ENCODE measurements at regions not wholly inside any gene's neighbourhood (a gene's known extent, or its start where the extent isn't known, plus 50 kb on each side); places are given as distances from the start of the nearest gene placed in this dataset.
"Not testable (repeated sequence)": the region's sequence is repeated elsewhere in the genome, so short reads cannot be mapped to it uniquely, and the experiment has no call there.

DNA sequence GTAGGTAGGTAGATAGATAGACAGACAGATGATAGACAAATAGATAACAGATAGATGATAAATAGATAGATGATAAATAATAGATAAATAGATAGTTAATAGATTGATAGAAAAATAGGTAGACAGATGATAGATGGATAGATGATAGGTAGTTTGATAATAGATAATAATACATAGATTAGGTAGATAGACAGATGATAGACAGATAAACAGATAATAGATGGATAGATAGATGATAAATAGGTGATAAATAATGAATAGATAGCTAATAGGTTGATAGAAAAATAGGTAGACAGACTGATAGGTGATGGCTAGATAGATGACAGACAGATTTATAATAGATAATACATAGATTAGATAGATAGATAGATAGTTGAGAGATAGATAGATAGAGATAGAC, 350.5 kb upstream of the DPP6 start:
- peak; percentile 58 for FAIRE-seq
- DNase-seq (ENCODE audit: low spot score in 2 of 2), result no peak

- FAIRE-seq; DNase-seq (ENCODE audit: low spot score in 2 of 2): not testable (repeated sequence)
Measured at GRCh38 chr7:153723892-153724291, 328.3 kb upstream of the DPP6 start.

GRCh38 chr7:153731504-153731903, 320.7 kb upstream of the DPP6 start:
- not testable (repeated sequence) for FAIRE-seq; DNase-seq (ENCODE audit: low spot score in 2 of 2)

DNA sequence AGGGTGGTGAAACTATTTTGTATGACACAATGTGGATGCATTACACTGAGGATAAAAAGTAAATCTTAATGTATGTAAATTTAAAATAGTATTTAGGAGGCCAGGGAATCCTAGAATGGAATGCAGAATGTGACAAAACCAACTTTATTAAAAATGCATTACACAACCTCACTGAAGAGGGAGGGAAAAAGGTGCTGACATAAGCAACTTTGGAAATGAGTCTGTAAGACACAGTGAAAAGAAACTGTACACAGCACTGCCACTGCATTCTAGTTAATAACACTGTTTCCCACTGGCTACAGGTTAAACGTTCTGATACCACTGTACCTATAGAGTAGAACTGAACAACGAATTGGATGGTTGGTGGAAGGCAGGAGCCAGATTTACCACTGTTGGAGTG, 308.8 kb upstream of the DPP6 start:
- not testable (repeated sequence) for FAIRE-seq

GRCh38 chr7:153747969-153748368, 304.2 kb upstream of the DPP6 start:
- not testable (repeated sequence) for FAIRE-seq; DNase-seq (ENCODE audit: low spot score in 2 of 2)

More for the DNA sequence above, 308.8 kb upstream of the DPP6 start:
- DNase-seq (ENCODE audit: low spot score in 2 of 2), result not testable (repeated sequence)

DNA sequence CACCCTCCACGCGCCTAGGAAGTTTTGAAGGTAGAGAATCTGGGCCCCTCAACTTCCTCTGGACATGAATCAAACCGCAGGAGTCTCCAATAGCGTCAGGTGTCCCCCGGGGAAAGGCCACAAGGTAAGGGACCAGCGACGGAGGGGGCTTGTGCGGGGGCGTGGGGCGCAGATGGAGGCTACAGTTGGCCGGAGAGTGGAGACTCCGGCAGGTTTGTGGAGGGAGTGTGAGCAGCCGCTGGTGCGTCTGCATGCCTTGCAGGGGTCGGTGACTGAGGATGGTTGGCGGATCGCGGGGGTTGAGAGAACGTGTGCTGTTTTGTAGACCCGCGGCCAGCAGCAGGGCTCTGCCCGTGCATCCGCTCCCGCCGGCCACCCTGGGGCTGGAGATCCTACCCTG, 303.3 kb upstream of the DPP6 start:
- not testable (repeated sequence) for DNase-seq (ENCODE audit: low spot score in 2 of 2); FAIRE-seq

DNA sequence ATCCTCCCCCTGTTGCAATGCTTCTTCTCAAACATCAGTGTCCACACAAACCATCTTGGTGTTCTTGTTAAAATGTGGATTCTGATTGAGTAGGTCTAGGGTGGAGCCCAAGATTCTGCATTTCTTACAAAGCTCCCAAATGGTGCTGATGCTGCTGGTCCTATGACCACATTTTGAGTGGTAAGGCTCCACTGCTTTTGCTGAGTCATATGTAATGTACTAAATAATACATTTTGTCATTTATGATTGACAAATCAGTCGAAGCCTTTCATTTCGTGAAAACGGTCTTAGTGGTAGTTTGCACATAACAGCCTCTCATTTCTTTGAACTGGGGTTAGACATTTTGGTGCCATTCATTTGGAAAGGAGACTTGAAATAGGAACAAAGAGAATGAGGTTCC, 286.3 kb upstream of the DPP6 start:
- FAIRE-seq, result not testable (repeated sequence)

GRCh38 chr7:153766926-153767325, 285.3 kb upstream of the DPP6 start:
- DNase-seq (ENCODE audit: low spot score in 2 of 2); FAIRE-seq: not testable (repeated sequence)

More for the DNA sequence above, 286.3 kb upstream of the DPP6 start:
- DNase-seq (ENCODE audit: low spot score in 2 of 2), result not testable (repeated sequence)

- DNase-seq (ENCODE audit: low spot score in 2 of 2) (no peak), FAIRE-seq (peak; percentile 33)
Measured at GRCh38 chr7:153772966-153773365, 279.2 kb upstream of the DPP6 start.

DNA sequence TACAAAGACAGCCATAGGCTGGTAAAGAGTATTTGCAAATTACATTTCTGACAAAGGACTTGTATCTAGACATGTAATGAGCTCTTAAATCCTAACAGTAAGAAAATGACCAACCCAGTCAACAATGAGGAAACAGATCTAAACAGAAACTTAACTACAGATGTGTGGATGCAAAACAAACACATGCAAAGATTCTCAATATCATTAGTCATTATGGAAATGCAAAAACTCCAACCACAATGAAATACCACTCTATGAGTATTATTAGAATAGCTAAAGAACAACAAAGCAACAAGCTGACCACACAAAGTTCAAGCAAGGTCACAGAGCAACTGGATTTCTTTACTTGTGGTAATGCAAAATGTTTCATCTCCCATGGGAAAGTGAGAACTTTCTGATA, 275.3 kb upstream of the DPP6 start:
- not testable (repeated sequence) for FAIRE-seq; DNase-seq (ENCODE audit: low spot score in 2 of 2)

DNA sequence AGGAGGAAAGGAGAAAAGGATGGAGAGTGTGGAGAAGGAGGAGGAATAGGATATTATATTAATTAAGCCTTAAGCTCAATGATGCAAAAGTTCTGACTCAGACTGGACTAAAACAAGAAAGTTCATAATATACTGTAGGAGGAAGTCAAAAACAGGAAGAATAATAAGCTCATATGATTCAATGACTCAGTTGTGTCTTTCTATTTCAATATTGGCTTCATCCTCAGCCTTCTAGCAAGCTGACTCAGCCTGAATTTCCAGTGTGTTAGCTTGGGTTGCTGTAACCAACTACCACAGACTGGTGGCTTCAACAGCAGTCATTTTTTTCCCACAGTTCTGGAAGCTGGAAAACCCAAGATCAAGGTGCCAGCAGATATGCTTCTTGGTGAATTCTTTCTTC, 254.8 kb upstream of the DPP6 start:
- not testable (repeated sequence) for FAIRE-seq; DNase-seq (ENCODE audit: low spot score in 2 of 2)

- DNase-seq (ENCODE audit: low spot score in 2 of 2) (no peak), FAIRE-seq (no peak)
Measured at GRCh38 chr7:153808117-153808516, 244.1 kb upstream of the DPP6 start.

GRCh38 chr7:153829525-153829924, 222.7 kb upstream of the DPP6 start:
- DNase-seq (ENCODE audit: low spot score in 2 of 2) (no peak), FAIRE-seq (no peak)

DNA sequence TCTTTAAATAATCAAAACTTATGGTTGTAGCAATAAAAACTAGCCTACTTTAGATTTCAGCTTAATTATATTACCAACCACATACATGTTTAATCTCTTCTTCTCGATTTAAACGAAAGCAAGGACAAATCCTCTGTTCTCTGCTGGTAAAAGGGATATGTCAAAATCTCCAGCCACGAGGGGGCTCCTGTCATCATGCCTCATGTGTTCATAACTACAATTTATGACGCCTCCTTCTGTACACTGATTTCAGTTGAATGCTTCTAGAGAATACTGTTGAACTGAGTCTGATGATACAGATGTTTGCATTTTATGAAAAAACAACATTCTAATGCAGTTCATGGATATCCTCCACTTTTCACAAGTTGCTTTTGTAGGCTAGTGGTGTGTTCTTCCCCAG, 220.0 kb upstream of the DPP6 start:
- FAIRE-seq (no peak), DNase-seq (ENCODE audit: low spot score in 2 of 2) (no peak)

- DNase-seq (ENCODE audit: low spot score in 2 of 2) (peak in 1 of 2 donors; percentile 9), FAIRE-seq (no peak)
Measured at GRCh38 chr7:153835103-153835502, 217.1 kb upstream of the DPP6 start.

GRCh38 chr7:153835712-153836265, 216.4 kb upstream of the DPP6 start:
- no peak for DNase-seq (ENCODE audit: low spot score in 2 of 2)
- no peak for FAIRE-seq

DNA sequence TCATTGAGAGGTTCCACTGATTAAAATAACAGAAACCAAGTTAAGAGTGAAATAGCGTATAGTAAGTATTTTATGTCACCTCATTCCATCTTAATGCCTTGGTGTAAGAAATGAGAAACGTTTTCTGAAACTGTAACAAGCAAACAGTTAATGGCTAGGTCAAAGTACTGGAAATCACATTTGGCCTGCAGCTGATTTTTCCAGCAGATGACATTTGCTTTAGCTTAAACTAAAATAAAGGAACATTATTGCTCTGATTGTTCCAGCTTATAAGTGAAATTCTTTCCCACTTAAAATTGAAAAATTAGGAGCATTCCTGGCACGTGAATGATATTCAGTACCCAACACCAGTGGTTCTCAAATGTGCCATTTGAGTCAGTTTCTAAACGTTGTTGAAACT, 213.6 kb upstream of the DPP6 start:
- no peak for DNase-seq (ENCODE audit: low spot score in 2 of 2)
- FAIRE-seq, result no peak

DNA sequence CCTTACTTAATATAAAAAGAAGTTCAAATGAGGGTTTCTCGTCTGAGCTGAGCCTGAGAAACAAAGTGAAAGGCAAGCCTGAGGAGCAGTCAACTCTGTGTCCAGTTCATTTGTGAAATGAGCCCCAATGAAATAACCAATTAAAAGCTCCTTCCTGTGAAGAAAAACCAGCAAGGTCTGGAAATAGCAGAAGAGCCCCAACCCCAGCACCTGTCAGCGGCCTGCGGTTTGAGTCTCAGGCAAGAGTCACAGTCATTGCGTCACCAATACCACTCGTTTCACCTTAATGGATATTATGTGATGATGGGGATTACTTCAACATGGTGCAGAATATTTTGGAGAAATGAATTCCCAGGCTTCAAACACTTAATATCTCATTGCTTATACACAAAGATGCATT, 211.3 kb upstream of the DPP6 start:
- DNase-seq (ENCODE audit: low spot score in 2 of 2) (no peak), FAIRE-seq (no peak)

- FAIRE-seq (no peak), DNase-seq (ENCODE audit: low spot score in 2 of 2) (no peak)
Measured at GRCh38 chr7:153847828-153848227, 204.4 kb upstream of the DPP6 start.

DNA sequence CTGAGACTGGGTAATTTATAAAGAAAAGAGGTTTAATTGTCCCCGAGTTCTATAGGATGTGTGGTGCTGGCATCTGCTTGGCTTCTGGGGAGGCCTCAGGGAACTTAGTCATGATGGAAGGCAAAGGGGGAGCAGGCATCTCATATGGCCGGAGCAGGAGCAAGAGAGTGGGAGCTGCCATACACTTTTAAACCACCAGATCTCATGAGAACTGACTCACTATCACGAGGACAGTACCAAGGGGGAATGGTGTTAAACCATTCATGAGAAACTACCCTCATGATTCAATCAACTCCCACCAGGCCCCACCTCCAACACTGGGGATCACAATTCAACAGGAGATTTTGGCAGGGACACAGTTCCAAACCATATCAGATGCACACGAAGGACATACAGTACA, 199.9 kb upstream of the DPP6 start:
- DNase-seq (ENCODE audit: low spot score in 2 of 2) (no peak), FAIRE-seq (no peak)

GRCh38 chr7:153858355-153858754, 193.8 kb upstream of the DPP6 start:
- peak in 1 of 2 donors; percentile 6 for DNase-seq (ENCODE audit: low spot score in 2 of 2)

DNA sequence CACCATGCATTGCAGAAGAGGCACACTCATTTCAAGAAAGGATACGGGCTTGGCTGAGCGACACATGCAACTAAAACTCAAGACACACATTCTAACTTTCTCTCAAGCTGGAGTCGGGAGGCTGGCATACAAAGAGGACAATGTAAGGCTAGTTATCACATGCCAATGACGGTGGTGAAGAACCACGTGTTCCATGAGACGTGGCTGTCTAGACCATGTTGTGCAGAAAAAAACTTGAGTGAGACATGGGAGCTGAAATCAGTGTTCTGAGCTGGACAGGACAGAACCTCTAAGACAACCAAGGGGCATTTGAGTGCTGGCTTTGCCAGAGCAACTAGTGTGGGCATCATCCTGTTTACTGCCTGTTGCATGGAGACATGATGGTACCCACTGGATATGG, 193.0 kb upstream of the DPP6 start:
- DNase-seq (ENCODE audit: low spot score in 2 of 2) (no peak), FAIRE-seq (no peak)

More at GRCh38 chr7:153858355-153858754, 193.8 kb upstream of the DPP6 start:
- no peak for FAIRE-seq

All from frontal cortex (tissue), 3 donors.